ENCODE measurements at regions not wholly inside any gene's neighbourhood (a gene's known extent, or its start where the extent isn't known, plus 50 kb on each side); places are given as distances from the start of the nearest gene placed in this dataset.
"Not testable (repeated sequence)": the region's sequence is repeated elsewhere in the genome, so short reads cannot be mapped to it uniquely, and the experiment has no call there.

DNA sequence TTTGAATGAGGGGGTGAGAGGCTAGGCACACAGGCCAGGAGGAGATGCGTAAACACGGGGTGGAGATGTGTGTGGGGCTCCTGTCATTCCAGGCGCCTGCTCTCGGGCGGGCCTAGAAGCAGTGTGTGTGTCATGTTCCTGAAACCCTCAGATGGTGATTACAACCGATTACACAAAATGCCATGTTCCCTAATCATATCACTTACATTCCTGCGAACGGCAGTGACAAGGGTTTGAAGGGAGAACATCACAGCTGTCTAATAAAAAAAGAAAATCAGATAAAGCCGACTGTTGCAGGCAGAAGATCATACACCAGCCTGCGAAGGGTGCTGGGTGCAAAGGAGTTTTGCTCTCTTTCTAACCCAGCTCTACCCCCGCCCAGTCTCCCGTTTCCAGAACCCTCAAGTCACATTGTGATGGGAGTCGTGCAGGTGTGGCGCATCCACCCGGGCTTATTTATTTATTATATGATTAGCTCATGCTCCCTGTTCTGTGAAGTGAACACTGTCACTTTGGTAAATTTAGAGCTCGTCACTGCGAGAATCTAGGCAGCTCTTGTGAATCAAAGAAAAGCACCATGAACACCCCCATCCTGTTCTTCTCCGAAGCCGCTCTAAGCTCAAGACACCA lies 140.3 kb downstream of the NR2F2 start:
- no peak for DNase-seq (ENCODE audit: low read depth)

DNA sequence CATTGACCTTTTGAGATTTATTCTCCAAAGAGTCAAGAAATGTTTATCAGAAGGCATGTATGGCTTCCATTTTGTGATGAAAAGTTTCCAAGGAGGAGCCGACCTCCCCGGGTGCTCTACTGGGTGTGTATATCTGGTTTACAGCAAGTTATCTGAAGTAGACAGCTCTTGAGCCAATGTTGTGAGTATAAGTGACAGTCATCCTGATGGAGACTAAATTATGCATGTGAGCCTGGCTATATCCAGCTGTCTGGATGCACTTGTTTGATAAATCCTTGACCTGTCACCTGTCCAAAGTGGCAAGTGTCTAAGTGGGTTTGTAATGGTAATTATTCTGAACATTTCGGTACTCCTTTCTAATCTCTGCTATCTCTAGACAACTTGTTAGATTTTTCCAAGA lies 142.2 kb downstream of the NR2F2 start:
- DNase-seq (ENCODE audit: low read depth), result no peak

DNA sequence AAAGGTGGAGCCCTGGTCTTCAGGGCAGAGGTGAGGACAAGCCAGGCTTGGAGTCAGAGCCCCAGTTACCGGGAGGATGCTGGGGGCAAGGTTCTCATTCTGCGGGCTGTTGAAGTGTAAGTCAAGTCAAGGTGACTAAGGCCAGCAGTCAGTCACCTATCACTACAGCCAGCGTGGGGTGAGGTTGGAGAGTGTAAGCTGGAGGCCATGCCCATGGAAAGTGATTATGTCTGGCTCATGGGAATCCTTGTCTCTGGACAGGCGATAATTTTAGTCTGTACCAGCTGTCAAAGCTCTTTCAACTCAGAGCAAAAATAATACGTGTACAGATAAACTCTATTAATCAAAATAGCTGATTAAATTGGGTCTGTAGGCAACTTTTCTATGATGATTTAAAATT lies 143.1 kb downstream of the NR2F2 start:
- no peak for DNase-seq (ENCODE audit: low read depth)

DNA sequence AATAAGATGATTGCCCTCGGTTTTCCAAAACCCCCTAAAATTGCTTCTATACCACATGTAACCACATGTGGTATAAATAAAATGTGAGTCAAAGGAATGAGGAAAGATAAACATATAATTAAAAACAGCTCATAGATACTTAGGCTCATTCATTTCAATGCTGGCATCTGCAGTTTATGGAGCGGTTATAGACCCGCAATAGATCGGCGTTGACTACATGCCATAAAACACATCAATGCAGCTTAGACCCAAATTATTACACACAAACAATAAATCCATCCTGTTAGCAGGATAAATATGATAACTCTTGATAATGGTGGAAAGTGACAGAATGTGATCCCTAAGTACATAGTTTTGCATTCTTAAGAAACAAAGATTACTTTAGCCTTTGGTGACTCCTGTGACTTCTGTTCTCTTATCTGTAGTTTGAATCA lies 143.7 kb downstream of the NR2F2 start:
- no peak for DNase-seq (ENCODE audit: low read depth)

DNA sequence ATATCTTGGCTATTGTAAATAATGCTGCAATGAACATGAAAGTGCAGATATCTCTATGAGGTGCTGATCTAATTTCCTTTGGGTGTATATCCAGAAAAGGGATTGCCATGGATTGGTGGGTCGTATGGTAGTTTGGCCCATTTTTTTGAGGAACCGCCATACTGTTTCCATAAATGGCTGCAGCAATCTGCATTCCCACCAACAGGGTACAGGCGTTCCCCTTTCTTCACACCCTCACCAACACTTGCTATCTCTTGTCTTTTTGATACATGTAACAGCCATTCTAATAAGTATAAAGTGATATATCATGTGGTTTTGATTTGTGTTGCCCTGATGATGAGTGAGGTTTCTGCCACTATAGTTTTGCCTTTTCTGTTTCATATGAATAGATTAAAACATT lies 146.7 kb downstream of the NR2F2 start:
- no peak for DNase-seq (ENCODE audit: low read depth)

DNA sequence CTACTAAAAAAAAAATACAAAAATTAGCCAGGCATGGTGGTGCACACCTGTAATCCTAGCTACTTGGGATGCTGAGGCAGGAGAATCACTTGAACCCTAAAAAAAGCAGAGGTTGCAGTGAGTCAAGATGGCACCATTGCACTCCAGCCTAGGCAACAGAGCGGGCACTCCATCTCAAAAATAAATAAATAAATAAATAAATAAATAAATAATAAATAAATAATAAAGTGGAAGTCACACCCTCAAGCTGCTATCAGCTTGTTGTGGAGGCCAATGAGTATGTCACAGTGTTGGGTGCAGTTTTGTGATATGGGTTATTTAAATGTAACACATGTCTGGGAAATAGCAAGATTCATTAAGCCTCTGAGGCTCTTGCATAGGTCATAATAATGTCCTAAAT lies 153.9 kb downstream of the NR2F2 start:
- DNase-seq (ENCODE audit: low read depth), result not testable (repeated sequence)

DNA sequence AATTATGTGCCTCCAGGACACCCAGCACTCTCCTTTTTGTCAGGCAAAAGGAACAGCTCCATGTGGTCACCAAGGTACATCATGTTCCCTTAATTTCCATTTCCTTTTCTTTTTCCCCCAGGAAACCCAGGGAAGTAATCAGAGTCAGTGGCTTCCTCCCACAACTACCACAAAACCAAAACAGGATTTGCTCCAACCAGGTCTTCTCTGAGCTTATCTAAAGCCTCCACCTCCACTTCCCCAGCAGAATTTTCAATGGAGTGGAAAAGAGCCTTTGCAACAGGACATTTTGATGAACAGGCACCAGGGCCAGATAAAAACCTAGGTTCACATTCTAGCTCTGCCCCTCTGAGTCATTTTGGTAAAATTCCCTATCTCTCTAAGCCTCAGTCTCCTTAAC lies 154.3 kb downstream of the NR2F2 start:
- DNase-seq (ENCODE audit: low read depth), result no peak

DNA sequence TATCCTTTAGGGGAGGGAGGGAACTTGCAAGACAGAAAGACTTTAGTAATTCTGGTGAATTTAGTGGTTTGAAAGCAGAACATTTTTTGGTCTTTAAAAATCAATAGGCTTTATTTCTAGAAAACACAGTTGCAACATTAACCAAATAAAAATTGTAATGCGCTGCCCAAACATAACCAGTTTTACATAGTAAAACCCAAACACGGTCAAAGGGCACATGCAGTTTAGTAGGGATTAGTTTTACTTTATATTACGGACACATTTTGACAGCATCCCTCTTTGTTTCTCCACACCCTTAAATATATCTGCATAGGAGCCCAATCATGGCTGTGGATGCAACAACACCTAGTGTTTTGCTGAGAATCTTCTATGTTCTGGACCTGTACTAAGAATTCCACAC lies 156.7 kb downstream of the NR2F2 start:
- no peak for DNase-seq (ENCODE audit: low read depth)

DNA sequence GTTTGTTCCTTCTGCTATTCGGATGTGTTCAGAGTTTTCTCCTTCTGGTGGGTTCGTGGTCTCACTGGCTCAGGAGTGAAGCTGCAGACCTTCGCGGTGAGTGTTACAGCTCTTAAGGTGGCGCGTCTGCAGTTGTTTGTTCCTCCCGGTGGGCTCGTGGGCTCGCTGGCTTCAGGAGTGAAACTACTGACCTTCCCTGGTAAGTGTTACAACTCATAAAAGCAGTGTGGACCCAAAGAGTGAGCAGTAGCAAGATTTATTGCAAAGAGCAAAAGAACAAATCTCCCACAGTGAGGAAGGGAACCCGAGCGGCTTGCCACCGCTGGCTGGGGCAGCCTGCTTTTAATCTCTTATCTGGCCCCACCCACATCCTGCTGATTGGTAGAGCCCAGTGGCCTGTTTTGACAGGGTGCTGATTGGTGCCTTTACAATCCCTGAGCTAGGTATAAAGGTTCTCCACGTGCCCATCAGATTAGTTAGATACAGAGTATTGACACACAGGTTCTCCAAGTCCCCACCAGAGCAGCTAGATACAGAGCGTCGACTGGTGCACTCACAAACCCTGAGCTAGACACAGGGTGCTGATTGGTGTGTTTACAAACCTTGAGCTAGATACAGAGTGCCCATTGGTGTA lies 160.7 kb downstream of the NR2F2 start:
- DNase-seq (ENCODE audit: low read depth), result not testable (repeated sequence)

DNA sequence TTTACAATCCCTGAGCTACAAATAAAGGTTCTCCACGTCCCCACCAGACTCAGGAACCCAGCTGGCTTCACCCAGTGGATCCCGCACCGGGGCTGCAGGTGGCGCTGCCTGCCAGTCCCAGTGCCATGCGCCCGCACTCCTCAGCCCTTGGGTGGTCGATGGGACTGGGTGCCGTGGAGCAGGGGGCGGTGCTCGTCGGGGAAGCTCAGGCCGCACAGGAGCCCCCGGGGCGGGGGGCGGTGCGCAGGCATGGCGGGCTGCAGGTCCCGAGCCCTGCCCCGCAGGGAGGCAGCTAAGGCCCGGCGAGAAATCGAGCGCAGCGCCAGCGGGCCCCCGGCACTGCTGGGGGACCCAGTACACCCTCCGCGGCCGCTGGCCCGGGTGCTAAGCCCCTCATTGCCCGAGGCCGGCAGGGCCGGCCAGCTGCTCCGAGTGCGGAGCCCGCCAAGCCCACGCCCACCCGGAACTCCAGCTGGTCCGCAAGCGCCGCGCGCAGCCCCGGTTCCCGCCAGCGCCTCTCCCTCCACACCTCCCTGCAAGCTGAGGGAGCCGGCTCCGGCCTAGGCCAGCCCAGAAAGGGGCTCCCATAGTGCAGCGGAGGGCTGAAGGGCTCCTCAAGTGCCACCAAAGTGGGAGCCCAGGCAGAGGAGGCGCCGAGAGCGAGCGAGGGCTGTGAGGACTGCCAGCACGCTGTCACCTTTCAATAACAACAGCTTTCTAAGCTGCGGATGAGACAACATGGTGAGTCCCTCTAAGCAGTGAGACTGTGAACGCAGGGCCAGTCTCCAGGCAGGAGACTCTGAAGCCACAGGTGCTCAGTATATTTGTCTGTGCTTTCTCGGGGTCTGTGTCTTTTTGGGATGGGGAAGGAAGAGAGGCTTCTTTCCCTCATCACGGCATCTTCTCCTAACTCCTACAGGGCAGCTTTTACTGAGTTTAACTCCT lies 161.5 kb downstream of the NR2F2 start:
- not testable (repeated sequence) for DNase-seq (ENCODE audit: low read depth)

DNA sequence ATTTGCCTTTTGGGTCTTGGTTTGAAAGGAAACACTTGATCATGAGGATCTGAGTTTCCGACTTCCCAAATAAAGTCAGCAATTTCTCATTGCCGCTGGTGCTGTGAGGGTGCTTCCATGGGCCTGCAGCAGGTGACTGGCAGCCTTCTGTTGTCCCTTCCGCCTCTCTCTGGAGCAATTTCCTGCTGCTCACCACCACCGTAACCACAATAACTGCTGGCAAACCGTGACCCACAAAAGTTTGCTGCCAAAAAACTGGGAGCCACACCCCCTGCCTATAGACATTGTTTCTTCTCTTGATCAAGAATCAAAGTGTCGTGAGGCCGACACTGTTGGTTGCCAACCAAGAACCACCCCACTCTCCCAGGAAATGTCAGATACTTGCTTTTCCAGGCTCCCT lies 164.0 kb downstream of the NR2F2 start:
- no peak for DNase-seq (ENCODE audit: low read depth)

DNA sequence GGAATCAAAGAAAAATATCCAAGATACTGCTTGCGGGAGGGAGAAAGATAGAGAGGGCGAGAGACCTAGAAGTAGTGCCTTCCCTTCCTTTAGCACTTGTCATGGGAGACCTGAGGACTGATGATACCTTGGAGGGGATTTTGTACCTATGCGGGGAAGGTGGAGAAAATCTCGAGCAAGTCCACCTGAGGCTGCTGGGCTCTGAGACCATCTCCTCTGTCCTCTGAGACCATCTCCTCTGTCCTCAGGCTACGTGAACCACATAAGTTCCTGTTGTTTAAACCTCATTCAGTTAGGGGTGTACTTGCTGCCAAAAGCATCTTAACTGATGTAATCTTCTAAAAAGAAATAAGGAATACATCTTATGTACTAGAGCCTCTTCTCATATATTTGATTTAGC lies 164.9 kb downstream of the NR2F2 start:
- DNase-seq (ENCODE audit: low read depth), result no peak

DNA sequence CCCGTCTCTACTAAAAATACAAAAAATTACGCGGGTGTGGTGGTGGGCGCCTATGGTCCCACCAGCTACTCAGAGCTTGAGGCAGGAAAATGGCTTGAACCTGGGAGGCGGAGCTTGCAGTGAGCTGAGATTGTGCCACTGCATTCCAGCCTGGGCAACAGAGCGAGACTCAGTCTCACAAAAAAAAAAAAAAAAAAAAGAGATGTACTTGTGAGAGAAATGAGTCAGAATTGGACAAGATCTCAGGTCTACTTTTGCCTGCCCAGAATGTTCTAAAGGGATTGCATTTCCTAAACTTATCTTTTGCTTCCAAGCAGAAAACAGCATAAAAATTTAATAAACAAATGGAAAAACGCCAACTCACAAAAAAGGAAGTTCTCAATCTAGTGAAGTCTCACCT lies 167.5 kb downstream of the NR2F2 start:
- DNase-seq (ENCODE audit: low read depth), result no peak

DNA sequence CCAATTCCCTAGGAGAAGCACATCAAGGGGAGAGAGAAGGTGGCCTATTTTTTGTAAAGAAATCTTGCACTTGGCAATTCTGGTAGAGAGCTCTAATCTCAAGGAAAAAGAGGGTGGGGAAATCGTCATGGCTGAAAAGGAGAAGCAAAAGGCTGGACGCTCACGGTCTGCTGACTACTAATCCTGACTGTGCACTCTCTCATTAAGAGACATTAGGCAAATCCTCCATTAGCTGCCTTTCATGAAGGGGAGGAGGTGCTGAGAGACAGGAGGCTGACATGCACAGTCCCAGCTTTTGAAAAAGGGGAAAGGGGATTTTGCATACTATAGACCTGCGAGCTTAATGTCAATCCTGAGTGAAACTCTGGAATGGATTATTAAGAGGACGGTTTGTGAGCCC lies 170.0 kb downstream of the NR2F2 start:
- no peak for DNase-seq (ENCODE audit: low read depth)

DNA sequence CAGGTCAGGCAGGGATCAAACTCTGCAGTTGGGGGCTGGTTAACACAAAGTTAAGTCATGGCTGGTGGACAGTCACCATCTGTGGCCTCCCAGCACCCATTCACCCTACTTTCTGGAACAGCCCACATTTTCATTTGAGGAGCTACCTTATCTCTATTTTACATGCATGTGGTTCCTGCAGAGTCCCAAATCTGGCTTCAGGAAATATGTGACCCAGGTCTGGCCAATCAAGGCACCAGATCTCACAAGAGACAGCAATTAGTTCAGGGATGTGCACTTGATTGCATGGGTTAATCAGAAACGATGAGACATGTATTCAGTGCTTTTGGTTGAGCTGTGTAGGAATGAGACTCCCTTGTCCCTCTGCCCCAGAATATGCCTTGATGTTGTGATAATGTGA lies 170.9 kb downstream of the NR2F2 start:
- no peak for DNase-seq (ENCODE audit: low read depth)

DNA sequence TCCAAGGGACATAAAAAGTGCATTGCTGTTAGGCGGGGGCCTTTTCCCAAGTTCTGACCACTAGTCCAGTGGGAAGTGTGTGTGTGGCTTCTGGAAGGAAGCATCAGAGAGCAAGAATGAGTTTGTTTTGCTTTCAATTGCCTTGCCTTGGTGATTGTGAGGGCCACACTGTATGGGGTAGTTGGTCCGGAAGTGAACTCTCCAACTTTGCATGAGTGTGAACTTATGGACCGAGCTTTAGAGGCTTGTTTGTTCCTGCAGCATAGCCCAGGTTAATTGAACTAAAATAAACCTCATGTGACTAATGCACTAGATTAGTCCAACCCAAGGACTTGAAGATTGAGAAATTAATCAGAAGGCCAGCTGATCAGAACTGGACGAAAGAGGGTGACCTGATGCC lies 171.7 kb downstream of the NR2F2 start:
- no peak for DNase-seq (ENCODE audit: low read depth)

DNA sequence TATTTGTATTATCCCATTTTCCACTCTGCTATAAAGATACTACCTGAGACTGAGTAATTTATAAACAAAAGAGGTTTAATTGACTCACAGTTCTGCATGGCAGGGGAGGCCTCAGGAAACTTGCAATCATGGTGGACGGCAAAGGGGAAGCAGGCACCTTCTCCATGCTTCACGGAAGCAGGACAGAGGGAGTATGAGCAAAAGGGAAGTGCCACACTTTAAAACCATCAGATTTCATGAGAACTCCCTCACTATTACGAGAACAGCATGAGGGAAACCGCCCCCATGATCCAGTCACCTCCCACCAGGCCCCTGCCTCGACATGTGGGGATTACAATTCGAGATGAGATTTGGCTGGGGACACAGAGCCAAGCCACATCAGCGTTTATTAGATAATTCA lies 172.8 kb downstream of the NR2F2 start:
- DNase-seq (ENCODE audit: low read depth), result no peak

DNA sequence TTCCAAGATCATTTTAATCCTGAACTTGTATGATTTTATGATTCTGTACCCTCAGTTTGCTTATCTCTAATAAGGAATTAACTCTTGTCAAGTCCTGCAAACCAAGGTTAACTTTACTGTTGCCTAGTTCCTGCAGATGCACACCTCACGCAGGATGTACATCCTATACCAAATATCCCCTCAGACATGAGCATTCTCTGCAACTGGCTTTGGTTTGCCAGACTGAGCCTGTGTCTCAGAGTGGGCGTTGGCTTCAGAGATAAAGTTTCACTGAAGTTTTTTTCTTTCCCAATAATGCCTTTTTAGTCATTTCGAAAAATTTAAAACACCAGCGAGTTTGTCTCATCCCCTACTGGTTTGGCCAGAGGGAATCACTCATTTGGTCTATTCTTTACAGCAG lies 173.9 kb downstream of the NR2F2 start:
- no peak for DNase-seq (ENCODE audit: low read depth)

DNA sequence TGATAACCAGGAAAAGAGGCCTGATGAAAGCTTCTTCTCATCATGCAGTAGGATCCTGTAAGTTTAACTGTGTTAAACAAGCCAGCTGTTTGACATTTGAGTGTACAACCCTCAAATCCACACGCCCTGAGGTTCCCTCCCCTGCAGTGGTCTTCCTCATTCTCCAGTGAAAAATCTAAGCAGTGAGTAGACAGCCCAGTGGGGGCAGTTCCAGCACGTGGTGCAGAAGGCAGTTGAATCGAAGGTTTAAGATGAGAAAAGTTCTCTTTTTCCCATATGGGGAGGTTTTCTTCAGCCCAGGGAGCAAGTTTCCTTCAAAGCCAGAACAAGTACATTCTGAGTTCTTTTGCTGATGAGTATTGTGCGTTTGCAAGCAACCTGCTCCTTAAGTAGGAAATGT lies 174.5 kb downstream of the NR2F2 start:
- no peak for DNase-seq (ENCODE audit: low read depth)

DNA sequence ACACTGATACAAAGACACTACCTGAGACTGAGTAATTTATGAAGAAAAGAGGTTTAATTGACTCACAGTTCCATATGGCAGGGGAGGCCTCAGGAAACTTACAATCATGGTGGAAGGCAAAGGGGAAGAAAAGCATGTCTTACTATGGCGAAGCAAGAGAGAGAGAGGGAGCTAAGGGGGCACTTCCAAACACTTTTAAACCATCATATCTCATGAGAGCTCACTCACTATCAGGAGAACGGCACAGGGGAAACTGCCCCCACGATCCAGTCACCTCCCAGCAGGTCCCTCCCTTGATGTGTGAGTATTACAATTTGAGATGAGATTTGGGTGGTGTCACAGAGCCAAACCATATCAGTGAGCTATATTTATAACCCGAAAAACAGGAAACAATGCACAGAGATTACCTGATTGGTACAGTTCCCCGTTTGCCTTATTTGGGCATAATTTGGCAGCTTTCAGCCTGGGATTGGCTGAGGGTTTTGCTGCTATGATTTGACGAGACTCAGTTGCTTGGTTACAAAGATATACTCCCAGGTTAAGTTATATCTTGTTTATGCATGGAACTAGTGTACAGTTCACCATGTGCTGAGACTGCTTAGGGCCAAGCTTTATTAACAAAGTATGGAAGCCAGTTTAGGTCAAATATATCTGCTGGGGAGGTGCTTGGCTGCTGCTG lies 184.2 kb downstream of the NR2F2 start:
- DNase-seq (ENCODE audit: low read depth), result no peak

DNA sequence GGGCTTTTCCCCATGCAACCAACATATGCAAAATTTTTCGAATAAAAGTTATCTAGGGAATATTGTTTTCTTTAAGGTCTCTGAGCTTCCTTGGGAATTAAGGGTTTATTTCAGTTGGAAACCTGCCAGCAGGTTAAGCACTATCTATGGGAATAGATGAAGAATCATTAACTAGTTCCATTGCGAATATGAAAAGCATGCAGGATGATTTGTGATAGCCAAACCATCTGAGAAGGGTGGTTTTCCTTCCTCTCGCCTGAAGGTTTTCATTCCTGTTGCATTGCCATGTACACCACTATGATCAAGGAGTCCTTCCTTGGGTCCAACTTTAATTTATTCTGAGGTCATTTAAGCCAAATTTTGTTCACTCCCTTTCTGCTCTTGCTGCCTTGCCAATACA lies 184.9 kb downstream of the NR2F2 start:
- no peak for DNase-seq (ENCODE audit: low read depth)

DNA sequence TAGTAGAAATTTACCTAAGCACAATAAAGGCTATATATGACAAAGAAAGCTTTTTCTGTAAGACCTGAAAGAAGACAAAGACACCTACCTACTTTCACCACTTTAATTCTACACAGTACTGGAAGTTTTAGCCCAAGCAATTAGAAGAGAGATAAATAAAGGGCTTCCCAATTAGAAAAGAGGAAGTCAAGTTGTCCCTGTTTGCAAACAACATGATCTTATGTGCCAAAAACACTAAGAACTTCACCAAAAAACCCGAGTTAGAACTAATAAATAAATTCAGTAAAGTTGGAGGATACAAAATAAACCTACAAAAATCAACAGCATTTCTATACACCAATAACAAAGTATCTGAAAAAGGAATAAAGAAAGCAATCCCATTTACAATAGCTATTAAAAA lies 190.9 kb downstream of the NR2F2 start:
- DNase-seq (ENCODE audit: low read depth), result no peak

Measured in GM04504 (cell line).